ENCODE measurements at regions not wholly inside any gene's neighbourhood (a gene's known extent, or its start where the extent isn't known, plus 50 kb on each side); places are given as distances from the start of the nearest gene placed in this dataset.

GRCh38 chr3:94616833-94617232 is 554.0 kb downstream of the NSUN3 start:
- Histone ChIP-seq H3K36me3 (ENCODE audit: control insufficient read depth in 4 of 4, insufficient read depth in 4 of 4, low read length in 3 of 4) (no peaks in the 10 kb centered on the region), H3K4me1 (ENCODE audit: control extremely low read depth in 1 of 4, control insufficient read depth in 4 of 4, insufficient read depth in 4 of 4, low read length in 3 of 4) (no peaks in the 10 kb centered on the region), H3K27me3 (replicated peaks in 2 of 5; ENCODE audit: control insufficient read depth in 4 of 5, insufficient read depth in 5 of 5, low read length in 4 of 5) (no peaks in the 10 kb centered on the region), H3K4me3 (ENCODE audit: control insufficient read depth in 1 of 7, extremely low read depth in 1 of 7, insufficient read depth in 4 of 7, low read depth in 2 of 7, low read length in 6 of 7) (no peak overlapping the region), H3K9me3 (ENCODE audit: control extremely low read depth in 1 of 5, control insufficient read depth in 4 of 5, insufficient read depth in 2 of 5, low read depth in 1 of 5, low read length in 4 of 5) (peaks cover 0 to 1% (median 0%) of the 10 kb centered on the region in 5 experiments), H3K27ac (ENCODE audit: insufficient read depth in 1 of 2, low read depth in 1 of 2, low read length in 2 of 2, poor library complexity in 1 of 2, severe bottlenecking in 2 of 2) (no peak overlapping the region)
- no peak for DNase-seq
- WGBS (ENCODE audit: insufficient coverage) = 100% methylated on average over 1 of the region's 2 CpGs
- ChIA-PET POLR2A (no interaction called here), CTCF (no interaction called here)

- Histone ChIP-seq H3K27me3 (replicated peaks in 2 of 5; ENCODE audit: control insufficient read depth in 4 of 5, insufficient read depth in 5 of 5, low read length in 4 of 5) (no peaks in the 10 kb centered on the region), H3K27ac (ENCODE audit: insufficient read depth in 1 of 2, low read depth in 1 of 2, low read length in 2 of 2, poor library complexity in 1 of 2, severe bottlenecking in 2 of 2) (no peak overlapping the region), H3K4me3 (ENCODE audit: control insufficient read depth in 1 of 7, extremely low read depth in 1 of 7, insufficient read depth in 4 of 7, low read depth in 2 of 7, low read length in 6 of 7) (no peak overlapping the region), H3K4me1 (ENCODE audit: control extremely low read depth in 1 of 4, control insufficient read depth in 4 of 4, insufficient read depth in 4 of 4, low read length in 3 of 4) (no peaks in the 10 kb centered on the region), H3K9me3 (ENCODE audit: control extremely low read depth in 1 of 5, control insufficient read depth in 4 of 5, insufficient read depth in 2 of 5, low read depth in 1 of 5, low read length in 4 of 5) (peaks cover 0 to 1% (median 0%) of the 10 kb centered on the region in 5 experiments), H3K36me3 (ENCODE audit: control insufficient read depth in 4 of 4, insufficient read depth in 4 of 4, low read length in 3 of 4) (no peaks in the 10 kb centered on the region)
- no peak for DNase-seq
- CTCF ChIA-PET = no interaction called here
- no CpG with 5 or more reads among the region's 2 CpGs for whole genome bisulfite sequencing (ENCODE audit: insufficient coverage)
- POLR2A ChIA-PET = no interaction called here
Observed at GRCh38 chr3:94617312-94617711, 554.5 kb downstream of the NSUN3 start.

- Histone ChIP-seq H3K27ac (ENCODE audit: insufficient read depth in 1 of 2, low read depth in 1 of 2, low read length in 2 of 2, poor library complexity in 1 of 2, severe bottlenecking in 2 of 2) (no peak overlapping the region), H3K36me3 (ENCODE audit: control insufficient read depth in 4 of 4, insufficient read depth in 4 of 4, low read length in 3 of 4) (no peaks in the 10 kb centered on the region), H3K27me3 (replicated peaks in 2 of 5; ENCODE audit: control insufficient read depth in 4 of 5, insufficient read depth in 5 of 5, low read length in 4 of 5) (no peaks in the 10 kb centered on the region), H3K4me1 (ENCODE audit: control extremely low read depth in 1 of 4, control insufficient read depth in 4 of 4, insufficient read depth in 4 of 4, low read length in 3 of 4) (no peaks in the 10 kb centered on the region), H3K4me3 (ENCODE audit: control insufficient read depth in 1 of 7, extremely low read depth in 1 of 7, insufficient read depth in 4 of 7, low read depth in 2 of 7, low read length in 6 of 7) (no peak overlapping the region), H3K9me3 (ENCODE audit: control extremely low read depth in 1 of 5, control insufficient read depth in 4 of 5, insufficient read depth in 2 of 5, low read depth in 1 of 5, low read length in 4 of 5) (no peaks in the 10 kb centered on the region)
- ChIA-PET CTCF (no interaction called here), POLR2A (no interaction called here)
- WGBS (ENCODE audit: insufficient coverage) = 80% methylated on average over 1 of the region's 3 CpGs
- DNase-seq = no peak
Observed at GRCh38 chr3:94619643-94620042, 556.8 kb downstream of the NSUN3 start.

GRCh38 chr3:94626573-94626972 is 563.7 kb downstream of the NSUN3 start:
- Histone ChIP-seq H3K27ac (ENCODE audit: insufficient read depth in 1 of 2, low read depth in 1 of 2, low read length in 2 of 2, poor library complexity in 1 of 2, severe bottlenecking in 2 of 2) (no peak overlapping the region), H3K36me3 (ENCODE audit: control insufficient read depth in 4 of 4, insufficient read depth in 4 of 4, low read length in 3 of 4) (no peaks in the 10 kb centered on the region), H3K27me3 (replicated peaks in 2 of 5; ENCODE audit: control insufficient read depth in 4 of 5, insufficient read depth in 5 of 5, low read length in 4 of 5) (no peaks in the 10 kb centered on the region), H3K4me3 (ENCODE audit: control insufficient read depth in 1 of 7, extremely low read depth in 1 of 7, insufficient read depth in 4 of 7, low read depth in 2 of 7, low read length in 6 of 7) (no peak overlapping the region), H3K4me1 (ENCODE audit: control extremely low read depth in 1 of 4, control insufficient read depth in 4 of 4, insufficient read depth in 4 of 4, low read length in 3 of 4) (no peaks in the 10 kb centered on the region), H3K9me3 (ENCODE audit: control extremely low read depth in 1 of 5, control insufficient read depth in 4 of 5, insufficient read depth in 2 of 5, low read depth in 1 of 5, low read length in 4 of 5) (no peaks in the 10 kb centered on the region)
- POLR2A ChIA-PET = no interaction called here
- WGBS (ENCODE audit: insufficient coverage) = 33% methylated on average over 1 of the region's 1 CpG
- DNase-seq = no peak
- CTCF ChIA-PET = no interaction called here

- Histone ChIP-seq H3K4me3 (ENCODE audit: control insufficient read depth in 1 of 7, extremely low read depth in 1 of 7, insufficient read depth in 4 of 7, low read depth in 2 of 7, low read length in 6 of 7) (no peak overlapping the region), H3K36me3 (ENCODE audit: control insufficient read depth in 4 of 4, insufficient read depth in 4 of 4, low read length in 3 of 4) (no peaks in the 10 kb centered on the region), H3K27me3 (replicated peaks in 2 of 5; ENCODE audit: control insufficient read depth in 4 of 5, insufficient read depth in 5 of 5, low read length in 4 of 5) (no peaks in the 10 kb centered on the region), H3K4me1 (ENCODE audit: control extremely low read depth in 1 of 4, control insufficient read depth in 4 of 4, insufficient read depth in 4 of 4, low read length in 3 of 4) (no peaks in the 10 kb centered on the region), H3K27ac (ENCODE audit: insufficient read depth in 1 of 2, low read depth in 1 of 2, low read length in 2 of 2, poor library complexity in 1 of 2, severe bottlenecking in 2 of 2) (no peak overlapping the region), H3K9me3 (ENCODE audit: control extremely low read depth in 1 of 5, control insufficient read depth in 4 of 5, insufficient read depth in 2 of 5, low read depth in 1 of 5, low read length in 4 of 5) (no peaks in the 10 kb centered on the region)
- POLR2A ChIA-PET = no interaction called here
- DNase-seq = no peak
- CTCF ChIA-PET = no interaction called here
- WGBS (ENCODE audit: insufficient coverage) = 100% methylated on average over 1 of the region's 1 CpG
Observed at GRCh38 chr3:94627689-94628088, 564.8 kb downstream of the NSUN3 start.

GRCh38 chr3:94643400-94643799 is 580.5 kb downstream of the NSUN3 start:
- Histone ChIP-seq H3K4me1 (ENCODE audit: control extremely low read depth in 1 of 4, control insufficient read depth in 4 of 4, insufficient read depth in 4 of 4, low read length in 3 of 4) (no peaks in the 10 kb centered on the region), H3K27ac (ENCODE audit: insufficient read depth in 1 of 2, low read depth in 1 of 2, low read length in 2 of 2, poor library complexity in 1 of 2, severe bottlenecking in 2 of 2) (no peak overlapping the region), H3K9me3 (ENCODE audit: control extremely low read depth in 1 of 5, control insufficient read depth in 4 of 5, insufficient read depth in 2 of 5, low read depth in 1 of 5, low read length in 4 of 5) (no peaks in the 10 kb centered on the region), H3K36me3 (ENCODE audit: control insufficient read depth in 4 of 4, insufficient read depth in 4 of 4, low read length in 3 of 4) (no peaks in the 10 kb centered on the region), H3K4me3 (ENCODE audit: control insufficient read depth in 1 of 7, extremely low read depth in 1 of 7, insufficient read depth in 4 of 7, low read depth in 2 of 7, low read length in 6 of 7) (no peak overlapping the region), H3K27me3 (replicated peaks in 2 of 5; ENCODE audit: control insufficient read depth in 4 of 5, insufficient read depth in 5 of 5, low read length in 4 of 5) (no peaks in the 10 kb centered on the region)
- CTCF ChIA-PET = no interaction called here
- POLR2A ChIA-PET = no interaction called here
- DNase-seq = no peak
- WGBS (ENCODE audit: insufficient coverage) = 95% methylated on average over 3 of the region's 3 CpGs

GRCh38 chr3:94645790-94646189 is 582.9 kb downstream of the NSUN3 start:
- CTCF ChIA-PET = interaction anchor here (0.6 kb wide), 1 partner anchor 16 kb away, joined by 3 read pairs; no protein-coding TSS in a partner anchor
- Histone ChIP-seq H3K9me3 (ENCODE audit: control extremely low read depth in 1 of 5, control insufficient read depth in 4 of 5, insufficient read depth in 2 of 5, low read depth in 1 of 5, low read length in 4 of 5) (no peaks in the 10 kb centered on the region), H3K27ac (ENCODE audit: insufficient read depth in 1 of 2, low read depth in 1 of 2, low read length in 2 of 2, poor library complexity in 1 of 2, severe bottlenecking in 2 of 2) (no peak overlapping the region), H3K4me3 (ENCODE audit: control insufficient read depth in 1 of 7, extremely low read depth in 1 of 7, insufficient read depth in 4 of 7, low read depth in 2 of 7, low read length in 6 of 7) (no peak overlapping the region), H3K36me3 (ENCODE audit: control insufficient read depth in 4 of 4, insufficient read depth in 4 of 4, low read length in 3 of 4) (no peaks in the 10 kb centered on the region), H3K27me3 (replicated peaks in 2 of 5; ENCODE audit: control insufficient read depth in 4 of 5, insufficient read depth in 5 of 5, low read length in 4 of 5) (no peaks in the 10 kb centered on the region), H3K4me1 (ENCODE audit: control extremely low read depth in 1 of 4, control insufficient read depth in 4 of 4, insufficient read depth in 4 of 4, low read length in 3 of 4) (no peaks in the 10 kb centered on the region)
- WGBS (ENCODE audit: insufficient coverage) = 100% methylated on average over 2 of the region's 3 CpGs
- no peak for DNase-seq
- POLR2A ChIA-PET = no interaction called here
